ENCODE measurements at regions not wholly inside any gene's neighbourhood (a gene's known extent, or its start where the extent isn't known, plus 50 kb on each side); places are given as distances from the start of the nearest gene placed in this dataset.

GRCh38 chr6:19613678-19614077 is 223.5 kb upstream of the ID4 start:
- TF ChIP-seq CTCF (conservative IDR thresholded peaks at IDR 0.05; ENCODE audit: low read depth), result no peak
- no peak overlapping the region for H3K27ac ChIP-seq
- DNase-seq (ENCODE audit: low spot score), result no peak
- CTCF ChIA-PET, result interaction anchor here (0.5 kb wide), 1 partner anchor 256 kb away, joined by 3 read pairs; no protein-coding TSS in a partner anchor
- POLR2A ChIA-PET (ENCODE audit: low non-redundant PET), result no interaction called here

GRCh38 chr6:19616022-19616421 is 221.1 kb upstream of the ID4 start:
- DNase-seq (ENCODE audit: low spot score), result no peak
- POLR2A ChIA-PET (ENCODE audit: low non-redundant PET), result no interaction called here
- H3K27ac ChIP-seq, result no peak overlapping the region
- CTCF ChIA-PET, result no interaction called here
- TF ChIP-seq CTCF (conservative IDR thresholded peaks at IDR 0.05; ENCODE audit: low read depth), result no peak

GRCh38 chr6:19632230-19632629 is 204.9 kb upstream of the ID4 start:
- CTCF ChIA-PET, result interaction anchor here (0.6 kb wide), 2 partner anchors 126 to 372 kb away, joined by 3 to 5 read pairs; no protein-coding TSS in a partner anchor
- no peak for DNase-seq (ENCODE audit: low spot score)
- POLR2A ChIA-PET (ENCODE audit: low non-redundant PET), result no interaction called here
- no peak overlapping the region for H3K27ac ChIP-seq
- TF ChIP-seq CTCF (conservative IDR thresholded peaks at IDR 0.05; ENCODE audit: low read depth), result no peak

GRCh38 chr6:19632786-19633185 is 204.4 kb upstream of the ID4 start:
- no peak overlapping the region for H3K27ac ChIP-seq
- TF ChIP-seq CTCF (conservative IDR thresholded peaks at IDR 0.05; ENCODE audit: low read depth), result no peak
- ChIA-PET POLR2A (ENCODE audit: low non-redundant PET) (no interaction called here), CTCF (interaction anchor here (0.6 kb wide), 1 partner anchor 126 kb away, joined by 5 read pairs; no protein-coding TSS in a partner anchor)
- no peak for DNase-seq (ENCODE audit: low spot score)

GRCh38 chr6:19635728-19636127 is 201.4 kb upstream of the ID4 start:
- DNase-seq (ENCODE audit: low spot score), result no peak
- TF ChIP-seq CTCF (conservative IDR thresholded peaks at IDR 0.05; ENCODE audit: low read depth), result no peak
- H3K27ac ChIP-seq, result no peak overlapping the region
- POLR2A ChIA-PET (ENCODE audit: low non-redundant PET), result no interaction called here
- CTCF ChIA-PET, result no interaction called here

GRCh38 chr6:19637010-19637409 is 200.2 kb upstream of the ID4 start:
- no peak overlapping the region for H3K27ac ChIP-seq
- ChIA-PET POLR2A (ENCODE audit: low non-redundant PET) (no interaction called here), CTCF (no interaction called here)
- TF ChIP-seq CTCF (conservative IDR thresholded peaks at IDR 0.05; ENCODE audit: low read depth), result no peak
- no peak for DNase-seq (ENCODE audit: low spot score)

- no peak for DNase-seq (ENCODE audit: low spot score)
- H3K27ac ChIP-seq, result no peak overlapping the region
- CTCF ChIA-PET, result interaction anchor here (0.7 kb wide), 1 partner anchor 10 kb away, joined by 3 read pairs; no protein-coding TSS in a partner anchor
- POLR2A ChIA-PET (ENCODE audit: low non-redundant PET), result no interaction called here
- no peak for TF ChIP-seq CTCF (conservative IDR thresholded peaks at IDR 0.05; ENCODE audit: low read depth)
These were observed 198.2 kb upstream of the ID4 start for GRCh38 chr6:19638931-19639330.

Measured in RWPE1 (cell line).